Lower leg skin (tissue), 4 donors: ENCODE measurements at regions not wholly inside any gene's neighbourhood (a gene's known extent, or its start where the extent isn't known, plus 50 kb on each side); places are given as distances from the start of the nearest gene placed in this dataset.

Source experiments
- DNase-seq, 2 donors: peaks; one replicate each; pipeline ENCODE4 v3.0.0-alpha.2; 2019; ENCODE audit warnings: low spot score in 2 of 2
- H3K4me3 ChIP-seq: fragments of 200-600 bp; sonication (generic); 2 replicates; pipeline ENCODE4 v1.5.1; 2017; ENCODE audit warnings: mild to moderate bottlenecking, low read depth; ENCODE audit not compliant: poor library complexity, severe bottlenecking
- POLR2A ChIP-seq, 2 donors: fragments of 450-650 bp; IDR thresholded peaks; one replicate each; pipeline ENCODE4 v1.6.1; 2016 to 2017; ENCODE audit warnings: antibody characterized with exemption in 2 of 2, mild to moderate bottlenecking in 1 of 2, moderate library complexity in 1 of 2
- WGBS, 2 donors: methylation state at CpG; one replicate each; pipeline ENCODE4 v1.1.5; 2018; 5-methylcytosine and 5-hydroxymethylcytosine counted together
- intact Hi-C: fragments of 100-400 bp; cut with DNase I; formaldehyde crosslinking; loops from one replicate; pipeline ENCODE4 v1.15.0; 2023; ENCODE audit warnings: low total_unique reads
- TF ChIP-seq, protein P1 (sequence below), 3 donors: fragments of 450-650 bp; IDR thresholded peaks; one replicate each; pipeline ENCODE4 v1.5.1; 2016; ENCODE audit warnings: antibody characterized with exemption in 3 of 3, mild to moderate bottlenecking in 3 of 3, moderate library complexity in 2 of 3

DNA sequence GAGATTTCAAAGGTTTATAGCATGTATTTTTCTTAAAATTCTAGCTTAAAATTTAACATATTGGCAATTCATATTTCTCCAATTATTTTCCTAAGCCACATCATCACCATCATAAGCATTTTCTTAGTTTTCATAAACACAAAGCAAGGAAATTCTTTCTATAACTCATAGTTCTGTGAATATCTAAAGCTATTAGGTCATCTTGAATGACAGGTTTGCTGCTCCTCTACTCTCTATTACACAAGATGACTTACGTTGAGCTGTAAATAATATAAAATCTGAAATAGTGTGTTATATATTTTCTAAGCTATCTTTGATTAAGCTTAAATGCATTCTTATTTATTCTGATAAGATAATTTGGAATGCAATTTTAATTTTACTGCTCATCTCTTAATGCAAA, 984.6 kb upstream of the CNTNAP5 start:
- intact Hi-C loops = no loop called here
- TF ChIP-seq POLR2A (IDR thresholded peaks at IDR 0.05) = no peak
- TF ChIP-seq, protein P1, sequence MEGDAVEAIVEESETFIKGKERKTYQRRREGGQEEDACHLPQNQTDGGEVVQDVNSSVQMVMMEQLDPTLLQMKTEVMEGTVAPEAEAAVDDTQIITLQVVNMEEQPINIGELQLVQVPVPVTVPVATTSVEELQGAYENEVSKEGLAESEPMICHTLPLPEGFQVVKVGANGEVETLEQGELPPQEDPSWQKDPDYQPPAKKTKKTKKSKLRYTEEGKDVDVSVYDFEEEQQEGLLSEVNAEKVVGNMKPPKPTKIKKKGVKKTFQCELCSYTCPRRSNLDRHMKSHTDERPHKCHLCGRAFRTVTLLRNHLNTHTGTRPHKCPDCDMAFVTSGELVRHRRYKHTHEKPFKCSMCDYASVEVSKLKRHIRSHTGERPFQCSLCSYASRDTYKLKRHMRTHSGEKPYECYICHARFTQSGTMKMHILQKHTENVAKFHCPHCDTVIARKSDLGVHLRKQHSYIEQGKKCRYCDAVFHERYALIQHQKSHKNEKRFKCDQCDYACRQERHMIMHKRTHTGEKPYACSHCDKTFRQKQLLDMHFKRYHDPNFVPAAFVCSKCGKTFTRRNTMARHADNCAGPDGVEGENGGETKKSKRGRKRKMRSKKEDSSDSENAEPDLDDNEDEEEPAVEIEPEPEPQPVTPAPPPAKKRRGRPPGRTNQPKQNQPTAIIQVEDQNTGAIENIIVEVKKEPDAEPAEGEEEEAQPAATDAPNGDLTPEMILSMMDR (IDR thresholded peaks at IDR 0.05) = no peak
- DNase-seq = no peak
- H3K4me3 ChIP-seq = no peak overlapping the region
- 71 to 73% methylated on average over 1 of the region's 1 CpG for WGBS, 2 donors

DNA sequence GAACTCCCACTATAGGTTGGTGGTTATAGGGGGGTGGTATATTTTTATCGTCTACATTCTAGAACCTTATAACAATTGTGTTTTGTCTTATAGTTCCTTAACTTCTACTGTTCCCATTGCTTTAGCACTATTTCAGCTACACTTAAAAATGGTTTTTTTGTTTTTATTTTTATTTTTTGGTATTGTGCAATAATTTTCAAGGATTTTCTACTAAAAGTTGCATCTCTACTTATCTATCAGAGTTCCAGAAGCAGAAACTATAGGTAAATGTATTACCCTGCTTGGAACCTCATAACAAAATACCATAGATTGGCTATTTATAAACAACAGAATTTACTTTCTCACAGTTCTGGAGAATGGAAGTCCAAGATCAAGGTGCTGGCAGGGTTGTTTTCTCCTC, 981.6 kb upstream of the CNTNAP5 start:
- WGBS, 2 donors = 89 to 96% methylated on average over 1 of the region's 1 CpG
- DNase-seq = no peak
- H3K4me3 ChIP-seq = no peak overlapping the region
- intact Hi-C loops = no loop called here
- no peak for TF ChIP-seq POLR2A (IDR thresholded peaks at IDR 0.05)
- TF ChIP-seq, protein P1 (IDR thresholded peaks at IDR 0.05) = no peak

GRCh38 chr2:123045713-123046112, 979.4 kb upstream of the CNTNAP5 start:
- no peak overlapping the region for H3K4me3 ChIP-seq
- WGBS, 2 donors = 83 to 84% methylated on average over 3 of the region's 3 CpGs
- intact Hi-C loops = no loop called here
- TF ChIP-seq, protein P1 (IDR thresholded peaks at IDR 0.05) = no peak
- TF ChIP-seq POLR2A (IDR thresholded peaks at IDR 0.05) = no peak
- no peak for DNase-seq

GRCh38 chr2:123047186-123047585, 977.9 kb upstream of the CNTNAP5 start:
- TF ChIP-seq POLR2A (IDR thresholded peaks at IDR 0.05) = no peak
- TF ChIP-seq, protein P1 (IDR thresholded peaks at IDR 0.05) = no peak
- intact Hi-C loops = no loop called here
- no peak for DNase-seq
- H3K4me3 ChIP-seq = no peak overlapping the region

DNA sequence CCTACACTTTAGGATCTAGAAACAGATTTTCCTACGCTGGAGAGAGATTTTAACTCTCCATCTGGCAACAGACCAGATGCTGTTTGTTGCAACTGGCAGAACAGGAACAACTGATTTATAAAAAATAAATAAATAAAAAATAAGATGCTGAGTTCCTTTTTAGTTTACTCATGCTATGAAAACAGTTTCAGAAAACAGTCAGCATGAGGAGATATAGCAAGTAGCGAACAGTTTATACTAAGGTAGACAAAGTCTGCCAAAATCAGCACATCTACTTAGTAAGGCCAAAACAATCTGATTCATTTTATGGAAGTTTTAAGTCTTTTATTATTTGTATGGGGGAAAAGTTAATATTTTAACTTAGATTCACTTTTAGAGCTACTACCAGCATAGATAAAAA, 974.0 kb upstream of the CNTNAP5 start:
- DNase-seq = no peak
- TF ChIP-seq POLR2A (IDR thresholded peaks at IDR 0.05) = no peak
- TF ChIP-seq, protein P1 (IDR thresholded peaks at IDR 0.05) = no peak
- WGBS, 2 donors = 36 to 52% methylated on average over 2 of the region's 2 CpGs
- H3K4me3 ChIP-seq = no peak overlapping the region
- intact Hi-C loops = no loop called here

GRCh38 chr2:123061534-123061933, 963.6 kb upstream of the CNTNAP5 start:
- 73 to 78% methylated on average over 2 of the region's 2 CpGs for WGBS, 2 donors
- TF ChIP-seq, protein P1 (IDR thresholded peaks at IDR 0.05) = no peak
- TF ChIP-seq POLR2A (IDR thresholded peaks at IDR 0.05) = no peak
- DNase-seq = no peak
- intact Hi-C loops = no loop called here
- H3K4me3 ChIP-seq = no peak overlapping the region
